ENCODE measurements at regions not wholly inside any gene's neighbourhood (a gene's known extent, or its start where the extent isn't known, plus 50 kb on each side); places are given as distances from the start of the nearest gene placed in this dataset.
A peak's percentile ranks its signal among the peaks of the same experiment; 100 is the strongest.

- no peak for DNase-seq (ENCODE audit: low read depth)
Observed at GRCh38 chr9:7946458-7946857, 146.9 kb upstream of the DMAC1 start.

- no peak for DNase-seq (ENCODE audit: low read depth)
Observed at GRCh38 chr9:7944572-7944971, 145.0 kb upstream of the DMAC1 start.

GRCh38 chr9:7937761-7938491 is 138.3 kb upstream of the DMAC1 start:
- peak; percentile 21 for DNase-seq (ENCODE audit: low read depth)

- DNase-seq (ENCODE audit: low read depth) = no peak
Observed at GRCh38 chr9:7936996-7937395, 137.4 kb upstream of the DMAC1 start.

DNA sequence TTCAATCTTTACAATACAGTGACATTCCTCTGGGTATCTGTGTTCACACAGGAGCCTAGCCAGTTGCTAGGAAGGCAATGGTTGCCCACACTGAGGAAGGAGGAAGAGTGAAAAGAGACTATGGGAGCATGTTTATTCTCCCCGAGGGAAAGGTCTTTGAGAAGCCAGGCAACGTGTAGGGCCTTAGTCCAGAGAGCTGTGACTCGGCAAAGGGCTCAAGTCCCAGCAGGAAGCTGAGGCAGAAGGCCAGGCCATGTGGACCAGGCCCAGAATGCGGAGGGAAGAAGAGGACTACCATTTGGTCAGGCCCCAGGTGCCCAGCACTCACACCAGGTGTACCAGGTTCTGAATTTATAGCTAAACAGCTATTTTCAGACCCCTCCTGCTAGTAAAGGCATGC is 136.6 kb upstream of the DMAC1 start:
- no peak for DNase-seq (ENCODE audit: low read depth)

GRCh38 chr9:7935681-7936080 is 136.1 kb upstream of the DMAC1 start:
- DNase-seq (ENCODE audit: low read depth) = peak; percentile 16

GRCh38 chr9:7932767-7933166 is 133.2 kb upstream of the DMAC1 start:
- no peak for DNase-seq (ENCODE audit: low read depth)

DNA sequence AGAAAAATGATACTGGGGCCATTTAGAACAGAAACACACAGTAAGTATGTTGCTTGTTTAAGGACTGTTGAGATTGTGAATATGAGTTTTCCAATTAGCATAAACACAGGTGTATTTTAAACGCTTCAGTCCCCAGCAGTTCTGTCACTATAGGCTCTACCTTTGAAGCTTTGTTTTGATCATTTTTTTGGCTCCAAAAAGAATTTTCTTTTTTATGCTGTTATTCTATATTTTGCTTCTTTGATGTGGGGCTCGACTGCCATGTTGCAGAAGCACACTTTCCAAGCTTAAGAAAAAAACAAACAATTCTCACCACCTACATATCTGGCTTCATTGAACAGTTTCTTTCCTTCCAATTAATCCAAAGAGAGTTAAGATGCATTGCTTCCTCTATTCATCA is 131.0 kb upstream of the DMAC1 start:
- no peak for DNase-seq (ENCODE audit: low read depth)

DNA sequence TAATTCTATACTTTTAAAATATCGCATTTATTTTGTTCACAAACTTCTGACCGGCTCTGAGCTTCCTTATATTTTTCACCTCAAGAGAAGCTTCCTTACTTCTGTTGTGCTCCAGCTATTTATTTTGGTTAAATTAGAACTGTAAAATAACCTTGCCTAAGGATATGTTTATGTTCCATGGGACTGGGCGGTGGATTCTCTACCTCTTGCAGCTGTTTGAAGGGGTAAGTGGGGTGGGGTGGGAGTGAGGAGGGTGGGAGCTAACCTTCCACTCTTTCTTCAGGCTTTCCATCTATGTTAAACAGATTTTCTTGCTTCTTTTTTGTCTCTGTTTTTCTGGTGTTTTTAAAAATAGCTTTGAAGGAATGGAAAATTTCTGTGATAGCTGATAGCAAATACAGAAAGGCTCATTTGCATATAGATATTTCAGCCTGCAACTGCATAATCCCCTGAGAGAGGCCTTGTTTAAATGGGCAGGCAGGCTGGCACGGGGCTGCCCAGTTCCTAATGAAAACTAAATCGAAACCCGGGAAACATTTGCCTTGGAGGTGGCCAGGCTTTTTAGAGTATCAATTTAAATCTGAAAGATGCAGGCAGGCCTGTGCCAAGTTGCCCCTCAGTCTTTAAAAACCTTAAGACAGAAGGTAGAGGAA is 122.1 kb upstream of the DMAC1 start:
- no peak for DNase-seq (ENCODE audit: low read depth)

DNA sequence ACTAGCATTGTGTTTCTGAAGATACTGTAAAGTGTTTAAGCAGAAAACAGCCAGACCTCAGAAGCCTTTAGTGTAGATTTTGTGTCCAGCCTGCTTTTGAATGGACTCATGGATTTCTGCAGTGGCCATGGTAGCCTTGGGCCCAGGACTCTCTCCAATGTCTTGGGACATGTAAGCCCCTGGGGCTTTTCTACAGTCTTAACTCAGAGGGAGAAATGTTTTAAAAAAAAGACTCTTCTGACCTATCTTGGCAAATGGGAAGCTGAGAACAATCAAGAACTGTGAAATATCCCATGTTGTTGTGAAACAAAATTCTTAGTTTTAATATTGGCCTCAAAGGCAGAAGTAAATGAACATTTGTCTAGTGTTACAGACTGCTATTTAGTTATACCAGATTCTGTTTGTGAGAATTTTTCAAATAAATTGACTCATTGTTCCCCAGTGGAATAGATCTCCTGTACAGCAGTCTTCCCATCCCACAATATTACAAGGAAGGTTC is 112.5 kb upstream of the DMAC1 start:
- DNase-seq (ENCODE audit: low read depth) = no peak

DNA sequence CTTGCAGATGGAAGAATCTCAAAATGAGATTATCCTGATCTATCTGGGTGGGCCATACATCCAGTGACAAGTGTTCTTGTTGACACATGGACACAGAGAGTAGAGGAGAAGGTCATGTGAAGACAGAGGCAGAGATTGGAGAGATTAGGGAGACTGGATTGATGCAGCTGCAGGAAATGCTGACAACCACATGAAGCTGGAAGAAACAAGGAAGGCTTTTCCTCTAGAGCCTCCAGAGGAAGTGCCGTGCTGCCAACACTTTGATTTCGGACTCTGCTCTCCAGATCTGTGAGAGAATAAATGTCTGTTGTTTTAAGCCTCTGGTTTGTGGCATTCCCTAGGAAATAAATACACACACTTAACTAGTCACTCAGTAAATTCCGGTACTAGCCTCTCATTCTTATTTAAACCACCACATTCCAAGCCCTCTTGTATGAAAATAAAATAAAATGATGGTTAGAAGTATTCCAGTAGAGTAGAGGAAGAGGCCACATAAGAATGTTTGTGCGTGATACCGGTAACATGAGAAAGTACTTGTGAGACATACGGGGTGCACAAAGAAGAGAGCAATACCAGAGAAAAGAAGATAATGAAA is 110.9 kb upstream of the DMAC1 start:
- peak; percentile 6 for DNase-seq (ENCODE audit: low read depth)

DNA sequence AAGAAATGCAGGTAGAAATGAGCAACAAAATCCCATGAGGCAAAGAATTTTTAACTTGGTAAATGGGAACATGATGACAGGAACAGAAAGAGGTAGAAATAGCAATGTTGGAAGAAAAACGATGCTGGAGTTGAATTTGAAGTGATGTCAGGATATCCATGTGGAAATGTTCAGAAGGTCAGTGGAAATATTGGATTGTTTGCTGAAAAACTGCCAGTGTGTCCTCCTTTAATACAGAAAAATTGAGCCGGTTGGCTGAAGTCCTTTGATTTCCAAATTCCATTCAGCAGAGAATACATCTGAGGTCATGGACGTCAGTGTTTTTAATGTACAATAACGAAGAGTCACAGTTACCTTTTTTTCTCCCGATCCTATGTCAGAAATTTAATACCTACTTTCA is 110.0 kb upstream of the DMAC1 start:
- no peak for DNase-seq (ENCODE audit: low read depth)

- no peak for DNase-seq (ENCODE audit: low read depth)
Observed at GRCh38 chr9:7907551-7908337, 108.2 kb upstream of the DMAC1 start.

DNA sequence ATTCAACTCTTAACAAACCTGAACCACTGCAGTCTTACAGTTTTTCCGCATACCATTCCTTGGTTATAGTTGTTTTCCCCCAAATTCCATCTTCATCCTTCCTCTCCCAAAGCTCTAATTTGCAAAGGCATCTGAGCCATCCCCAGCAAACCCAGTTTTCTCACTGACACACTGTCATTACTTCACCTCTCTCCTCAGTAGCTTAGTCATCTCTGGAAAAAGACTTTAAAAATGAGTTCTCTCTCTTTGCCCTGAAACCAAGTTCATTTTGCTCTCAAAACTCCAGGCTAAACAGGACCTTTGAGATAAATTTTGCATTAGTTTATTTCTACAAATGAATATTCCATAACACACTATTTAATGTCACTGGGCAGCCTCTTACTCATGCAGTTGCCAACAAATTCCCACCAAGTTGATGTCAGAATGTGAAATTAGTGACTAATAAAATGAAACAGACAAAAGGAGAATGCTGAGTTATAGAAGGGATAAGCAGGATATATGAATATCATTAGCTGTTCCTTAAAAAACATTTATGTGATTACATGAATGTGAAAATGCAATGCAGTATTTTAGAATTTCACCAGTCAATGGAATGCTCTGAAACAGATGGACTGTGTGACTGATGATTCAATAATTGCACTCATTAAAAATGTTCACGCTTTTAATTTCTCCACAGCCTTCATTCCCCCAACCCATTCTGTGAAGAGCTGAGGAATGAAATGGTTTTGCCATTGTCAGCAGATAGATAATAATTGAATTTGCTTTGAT is 107.4 kb upstream of the DMAC1 start:
- no peak for DNase-seq (ENCODE audit: low read depth)

GRCh38 chr9:7901621-7902020 is 102.0 kb upstream of the DMAC1 start:
- no peak for DNase-seq (ENCODE audit: low read depth)

GRCh38 chr9:7900541-7900940 is 101.0 kb upstream of the DMAC1 start:
- DNase-seq (ENCODE audit: low read depth) = no peak

GRCh38 chr9:7899753-7900152 is 100.2 kb upstream of the DMAC1 start:
- no peak for DNase-seq (ENCODE audit: low read depth)

DNA sequence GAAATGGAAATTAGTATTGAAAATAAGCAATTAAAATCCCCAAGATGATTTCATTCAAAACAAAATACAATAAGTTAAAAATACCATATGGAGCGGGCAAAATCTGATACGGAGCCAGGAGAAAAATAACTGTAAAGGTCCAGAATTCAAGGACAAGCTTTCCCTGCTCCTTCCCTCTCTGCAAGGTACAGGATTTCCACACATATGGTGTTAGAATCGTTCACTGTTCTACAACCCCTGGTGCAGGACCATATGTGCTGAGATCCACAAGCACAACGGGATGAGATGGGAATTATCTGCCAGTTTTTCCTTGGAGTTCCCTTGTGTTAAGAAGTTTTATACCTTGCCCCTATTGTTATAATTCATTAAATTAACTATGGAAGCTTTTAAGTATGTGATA is 94.7 kb upstream of the DMAC1 start:
- DNase-seq (ENCODE audit: low read depth) = no peak

DNA sequence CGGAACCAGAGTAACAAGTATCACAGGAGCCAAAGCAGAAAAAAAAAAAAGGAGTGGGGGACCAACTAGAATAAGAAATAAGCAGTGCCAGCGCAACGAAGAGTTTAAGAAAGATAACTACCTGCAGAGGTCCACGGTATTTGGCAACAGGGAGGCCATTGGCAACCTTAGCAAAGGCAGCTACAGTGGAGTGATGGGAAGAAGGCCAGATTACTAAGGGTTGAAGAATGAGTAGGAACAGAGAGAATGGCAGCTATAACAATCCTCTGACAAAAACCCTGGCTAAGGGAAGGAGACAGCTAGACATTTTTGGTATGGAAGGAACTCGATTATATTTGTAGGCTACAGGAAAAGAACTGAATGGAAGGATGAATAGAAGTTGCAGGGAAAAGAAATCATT is 93.4 kb upstream of the DMAC1 start:
- DNase-seq (ENCODE audit: low read depth) = no peak

DNA sequence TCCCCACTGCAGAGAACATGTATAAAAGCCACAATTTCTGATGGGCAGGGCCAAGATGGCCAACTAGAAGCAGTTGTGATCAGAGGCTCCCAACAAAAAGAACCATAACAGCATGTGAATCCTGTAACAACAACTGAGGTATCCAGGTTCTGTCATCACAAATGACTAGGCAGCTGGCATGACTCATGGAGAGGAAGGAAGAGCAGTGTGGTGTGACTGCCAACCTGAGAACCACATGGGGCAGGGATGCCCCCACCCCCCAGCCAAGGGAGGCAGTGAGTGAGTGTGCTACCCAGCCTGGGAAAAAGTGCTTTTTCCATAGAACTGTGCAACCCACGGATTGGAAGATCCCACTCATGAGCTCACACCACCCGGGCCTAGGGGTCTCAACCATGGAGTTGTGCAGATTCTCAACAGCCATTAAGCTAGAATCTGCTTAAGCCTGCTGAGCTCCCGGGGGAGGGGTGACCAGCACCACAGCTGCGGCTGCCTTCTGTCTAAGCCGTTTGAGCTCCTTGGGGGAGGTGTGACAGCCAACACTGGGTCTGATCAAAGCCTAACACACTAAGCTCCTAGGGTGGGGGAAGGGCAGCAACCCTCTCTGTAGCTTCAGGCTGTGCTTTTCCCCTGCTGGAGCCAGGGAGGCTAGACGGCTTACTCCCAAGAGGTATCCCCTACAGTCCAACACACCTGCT is 80.1 kb upstream of the DMAC1 start:
- no peak for DNase-seq (ENCODE audit: low read depth)
